Thymus (tissue), 11 donors: ENCODE measurements at regions not wholly inside any gene's neighbourhood (a gene's known extent, or its start where the extent isn't known, plus 50 kb on each side); places are given as distances from the start of the nearest gene placed in this dataset.

Source experiments
- DNase-seq, 9 donors: peaks; one replicate each; pipeline ENCODE4 v3.0.0-alpha.2; 2013; ENCODE audit warnings: low spot score in 9 of 9, low read depth in 6 of 9, missing footprints in 1 of 9
- H3K27ac ChIP-seq, 2 donors: one replicate each; pipeline ENCODE4 v1.5.1; 2013; ENCODE audit warnings: control low read depth in 1 of 2, low read depth in 1 of 2, low read length in 1 of 2, mild to moderate bottlenecking in 1 of 2, moderate library complexity in 1 of 2
- H3K27me3 ChIP-seq, 2 donors: one replicate each; pipeline ENCODE4 v1.5.1; 2013; ENCODE audit warnings: low read length in 1 of 2; ENCODE audit not compliant: control insufficient read depth in 2 of 2, insufficient read depth in 1 of 2
- H3K36me3 ChIP-seq, 2 donors: one replicate each; pipeline ENCODE4 v1.5.1; 2013; ENCODE audit warnings: low read length in 1 of 2, mild to moderate bottlenecking in 1 of 2, moderate library complexity in 1 of 2; ENCODE audit not compliant: control insufficient read depth in 2 of 2, insufficient read depth in 2 of 2
- H3K4me1 ChIP-seq, 2 donors: one replicate each; pipeline ENCODE4 v1.5.1; 2013; ENCODE audit warnings: low read length in 2 of 2; ENCODE audit not compliant: control insufficient read depth in 2 of 2, insufficient read depth in 2 of 2
- H3K4me3 ChIP-seq, 2 donors: one replicate each; pipeline ENCODE4 v1.5.1; 2013; ENCODE audit warnings: low read length in 2 of 2, control low read depth in 1 of 2, mild to moderate bottlenecking in 1 of 2
- H3K9me3 ChIP-seq, 2 donors: one replicate each; pipeline ENCODE4 v1.5.1; 2013; ENCODE audit warnings: low read length in 1 of 2, mild to moderate bottlenecking in 1 of 2; ENCODE audit not compliant: control insufficient read depth in 2 of 2, insufficient read depth in 1 of 2
- WGBS: extraction: QIAGEN DNeasy Blood & Tissue Kit; methylation state at CpG from one replicate; pipeline ENCODE4 v1.1.7; 2013; 5-methylcytosine and 5-hydroxymethylcytosine counted together
- donor health status: healthy.

- Histone ChIP-seq H3K36me3 (no peaks in the 10 kb centered on the region), H3K4me1 (no peaks in the 10 kb centered on the region), H3K27ac (no peak overlapping the region), H3K4me3 (no peak overlapping the region), H3K27me3 (no peaks in the 10 kb centered on the region), H3K9me3 (peaks cover 0 to 8% of the 10 kb centered on the region in 2 donors)
- WGBS: 78% methylated on average over 29 of the region's 30 CpGs
- peak in 1 of 9 donors; percentile 12 for DNase-seq
These were observed 52.1 kb upstream of the SOX1 start for GRCh38 chr13:112014857-112015256.
